ENCODE measurements at regions not wholly inside any gene's neighbourhood (a gene's known extent, or its start where the extent isn't known, plus 50 kb on each side); places are given as distances from the start of the nearest gene placed in this dataset.
A peak's percentile ranks its signal among the peaks of the same experiment; 100 is the strongest.

DNA sequence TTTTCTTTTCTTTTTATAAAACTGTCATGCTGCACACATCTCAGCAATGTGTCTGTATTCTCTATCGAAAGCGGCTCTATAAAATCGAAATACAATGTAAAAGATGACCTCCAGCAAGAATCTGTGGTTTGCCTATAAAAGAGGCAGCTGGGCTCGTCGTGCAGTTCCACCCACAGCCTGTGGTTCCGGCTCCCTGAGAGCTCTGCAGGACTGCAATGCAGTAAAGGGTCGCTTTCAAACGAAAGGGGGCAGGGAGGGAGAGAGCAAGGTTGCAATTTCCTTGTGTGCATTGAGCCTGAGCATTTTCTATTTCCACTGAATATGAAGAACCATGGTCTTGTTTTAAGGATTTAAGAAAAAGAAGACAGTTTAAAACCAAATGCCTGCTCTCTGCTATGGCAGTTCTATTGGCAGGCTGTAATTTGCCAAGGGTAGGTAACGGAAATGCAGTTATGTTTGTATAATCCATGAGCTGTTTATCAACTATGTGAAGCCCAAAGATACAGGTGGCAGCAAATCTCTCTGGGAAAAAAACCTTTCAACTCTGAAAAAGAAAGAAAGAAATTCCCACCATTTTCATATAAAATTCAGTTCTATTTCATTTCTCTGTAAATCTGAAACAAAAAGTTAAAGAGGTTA is 236.5 kb downstream of the HACE1 start:
- no peak overlapping the region for H3K4me3 ChIP-seq (ENCODE audit: low read depth, low read length)
- DNase-seq (ENCODE audit: low read depth) = no peak

DNA sequence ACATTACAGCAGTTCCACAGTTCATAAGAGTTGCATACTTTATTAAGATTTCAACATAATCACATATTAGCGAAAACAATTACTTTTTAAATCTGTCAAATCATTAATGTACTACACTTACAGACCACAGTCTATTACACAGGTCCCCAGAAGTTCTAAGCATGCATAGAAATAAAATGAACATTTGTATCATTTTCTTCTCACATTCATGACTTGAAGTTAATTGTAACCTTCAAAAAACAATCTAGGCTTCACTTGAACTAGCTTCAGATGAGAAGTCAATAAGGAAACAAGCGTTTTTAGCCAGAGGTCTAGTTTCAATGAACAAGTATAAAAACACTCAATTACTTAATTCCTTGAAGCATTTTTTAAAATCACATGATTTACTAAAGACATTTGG is 238.3 kb downstream of the HACE1 start:
- no peak overlapping the region for H3K4me3 ChIP-seq (ENCODE audit: low read depth, low read length)
- no peak for DNase-seq (ENCODE audit: low read depth)

DNA sequence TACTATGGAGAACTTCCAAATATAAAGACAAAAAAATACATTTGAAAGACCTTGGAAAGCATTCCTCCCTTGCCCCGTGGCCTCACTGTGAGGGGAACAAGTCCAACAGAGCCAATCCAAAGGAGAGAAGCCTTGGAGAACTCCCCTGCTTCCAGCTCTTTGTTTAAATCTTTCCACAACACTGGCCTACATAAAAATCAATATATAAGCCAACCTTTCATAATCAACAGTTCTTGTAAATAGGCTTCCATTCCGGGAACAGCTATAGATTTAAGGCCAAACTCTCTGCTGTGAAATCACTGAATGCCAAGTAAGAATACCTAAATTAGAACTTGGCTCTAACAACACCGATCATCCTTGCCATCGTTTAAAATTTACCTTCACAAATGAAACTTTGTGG is 242.1 kb downstream of the HACE1 start:
- no peak overlapping the region for H3K4me3 ChIP-seq (ENCODE audit: low read depth, low read length)
- DNase-seq (ENCODE audit: low read depth) = no peak

DNA sequence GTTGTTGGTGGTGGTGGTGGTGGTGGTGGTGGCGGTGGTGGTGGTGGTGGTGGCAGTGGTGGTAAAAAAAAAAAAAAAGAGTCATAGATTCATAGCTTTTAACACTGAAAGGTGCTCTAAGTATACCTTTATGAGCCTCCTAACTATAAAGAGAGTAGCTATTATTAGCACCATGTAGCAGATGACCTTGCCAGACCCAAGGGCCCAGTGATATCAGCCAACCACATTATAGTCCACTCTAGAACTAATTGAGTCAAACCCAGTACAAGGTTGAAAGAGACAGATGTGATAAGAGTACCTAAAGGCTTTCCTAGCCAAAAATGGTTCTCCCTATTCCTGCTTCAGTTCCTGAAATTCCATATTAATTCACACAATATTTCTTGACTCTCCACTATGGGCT is 245.3 kb downstream of the HACE1 start:
- no peak overlapping the region for H3K4me3 ChIP-seq (ENCODE audit: low read depth, low read length)
- no peak for DNase-seq (ENCODE audit: low read depth)

DNA sequence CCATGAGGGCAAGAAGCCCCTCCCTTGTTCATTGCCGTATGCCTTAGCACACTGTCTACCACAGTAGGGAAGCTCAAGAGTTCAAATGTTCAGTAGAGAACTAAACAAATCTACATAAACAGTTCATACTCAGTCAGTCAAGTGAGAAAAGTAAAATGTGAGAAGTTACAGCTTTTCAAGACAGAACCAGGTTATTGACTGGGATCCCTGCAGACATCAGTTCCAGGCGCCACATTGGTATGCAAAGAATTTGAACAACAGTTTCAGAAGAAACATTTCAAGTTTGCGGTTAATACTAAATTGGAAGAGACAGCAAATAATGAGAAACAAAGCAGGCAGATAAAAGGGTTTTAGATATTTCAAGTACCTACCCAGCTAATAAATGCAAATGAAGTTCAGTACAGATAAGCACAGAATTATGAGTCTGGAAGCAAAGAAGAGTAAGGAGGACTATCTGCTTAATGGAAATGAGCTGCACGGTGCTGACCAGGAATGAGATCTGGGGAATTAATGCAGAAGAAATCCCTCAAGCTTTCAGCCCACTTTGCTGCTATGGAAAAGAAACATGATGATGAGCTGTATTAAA is 246.2 kb downstream of the HACE1 start:
- DNase-seq (ENCODE audit: low read depth) = no peak
- no peak overlapping the region for H3K4me3 ChIP-seq (ENCODE audit: low read depth, low read length)

DNA sequence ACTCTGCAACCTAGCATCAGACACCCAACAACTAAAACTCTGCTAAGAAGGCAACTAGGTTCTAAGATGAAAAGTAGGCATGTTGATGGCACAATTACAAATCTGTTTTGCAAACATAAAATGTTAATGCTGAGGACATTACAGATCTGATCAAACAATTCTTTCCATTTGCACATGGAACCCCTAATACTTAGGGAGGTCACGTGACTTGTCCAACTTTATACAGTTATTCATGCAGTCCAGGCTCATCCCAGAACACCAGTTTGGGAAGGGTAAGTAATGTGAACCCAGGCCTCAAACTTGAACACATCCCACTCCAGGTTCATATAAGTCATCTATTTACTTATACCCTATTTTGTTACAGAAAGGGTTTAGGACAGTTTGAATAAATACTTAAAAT is 247.2 kb downstream of the HACE1 start:
- no peak for DNase-seq (ENCODE audit: low read depth)
- no peak overlapping the region for H3K4me3 ChIP-seq (ENCODE audit: low read depth, low read length)

DNA sequence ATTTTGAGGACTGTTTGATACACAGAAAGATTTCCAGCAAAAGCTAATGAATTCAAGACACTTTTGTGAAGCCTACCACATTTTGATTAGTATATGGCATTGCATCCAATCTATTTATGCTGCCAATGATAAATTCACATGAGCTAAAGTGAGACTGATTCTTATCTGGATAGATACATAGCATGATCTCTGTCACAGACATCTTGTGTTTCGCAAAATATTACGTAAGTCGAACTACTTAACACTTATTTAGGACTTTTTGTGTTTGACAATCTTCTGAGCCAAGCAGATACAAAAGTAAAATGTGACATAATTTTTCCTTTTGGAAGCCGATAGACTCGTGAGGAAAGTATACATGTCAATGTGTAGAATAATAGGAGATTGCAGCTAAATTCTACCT is 251.6 kb downstream of the HACE1 start:
- DNase-seq (ENCODE audit: low read depth) = no peak
- no peak overlapping the region for H3K4me3 ChIP-seq (ENCODE audit: low read depth, low read length)

DNA sequence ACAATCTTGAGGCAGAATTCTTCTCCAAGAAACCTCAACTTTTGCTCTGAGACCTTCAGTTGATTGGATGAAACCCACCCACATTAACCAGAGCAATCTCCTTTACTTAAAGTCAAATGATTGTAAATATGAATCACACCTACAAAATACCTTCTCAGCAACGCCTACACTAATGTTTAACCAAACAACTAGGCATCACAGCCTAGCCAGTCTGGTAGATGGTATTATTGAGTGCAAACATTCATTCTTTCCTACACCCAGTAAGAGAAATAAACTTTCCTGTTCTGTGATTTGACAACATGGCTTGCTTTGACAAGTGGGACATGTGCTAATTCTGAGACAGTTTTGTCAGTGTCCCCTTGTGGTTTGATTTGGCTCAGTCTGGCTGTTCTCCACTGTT is 252.2 kb downstream of the HACE1 start:
- DNase-seq (ENCODE audit: low read depth) = no peak
- no peak overlapping the region for H3K4me3 ChIP-seq (ENCODE audit: low read depth, low read length)

DNA sequence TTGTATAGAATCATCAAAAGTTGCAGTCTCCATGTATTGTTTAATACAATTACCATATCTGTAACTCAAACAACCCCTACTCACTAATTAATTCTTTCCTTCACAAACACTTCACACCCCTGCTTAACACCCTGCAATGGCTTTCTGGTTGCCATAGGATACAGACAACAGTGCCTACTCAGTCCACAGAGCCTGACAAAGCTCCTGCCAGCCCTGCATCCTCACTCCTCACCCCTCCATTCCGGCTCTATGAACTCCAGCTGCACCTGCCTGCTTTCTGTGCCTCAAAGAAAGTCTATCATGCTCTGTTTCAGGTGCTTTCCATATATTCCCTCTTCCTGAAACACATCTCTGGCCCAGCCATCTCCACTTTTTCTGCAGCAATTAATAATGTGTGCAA is 253.4 kb downstream of the HACE1 start:
- DNase-seq (ENCODE audit: low read depth) = no peak

DNA sequence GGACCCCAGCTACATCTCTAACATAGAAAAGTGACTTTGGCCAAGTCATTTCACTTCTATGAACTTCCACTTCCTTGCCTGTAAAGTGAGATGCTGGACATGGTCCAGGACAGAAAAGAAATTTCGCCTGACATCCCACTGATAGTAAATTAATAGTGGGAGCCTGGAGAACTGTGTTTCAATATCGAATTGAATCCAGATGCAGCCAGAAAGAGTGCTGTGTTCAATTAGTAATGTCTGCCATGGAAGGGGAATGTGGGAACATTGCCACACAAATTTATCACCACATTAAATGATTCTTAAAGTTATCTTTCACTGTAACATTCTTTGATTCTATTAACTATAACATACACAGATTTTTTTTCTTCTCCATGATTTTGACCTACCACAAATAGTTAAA is 255.0 kb downstream of the HACE1 start:
- DNase-seq (ENCODE audit: low read depth) = no peak

More for the DNA sequence above, 253.4 kb downstream of the HACE1 start:
- H3K4me3 ChIP-seq (ENCODE audit: low read depth, low read length) = no peak overlapping the region

DNA sequence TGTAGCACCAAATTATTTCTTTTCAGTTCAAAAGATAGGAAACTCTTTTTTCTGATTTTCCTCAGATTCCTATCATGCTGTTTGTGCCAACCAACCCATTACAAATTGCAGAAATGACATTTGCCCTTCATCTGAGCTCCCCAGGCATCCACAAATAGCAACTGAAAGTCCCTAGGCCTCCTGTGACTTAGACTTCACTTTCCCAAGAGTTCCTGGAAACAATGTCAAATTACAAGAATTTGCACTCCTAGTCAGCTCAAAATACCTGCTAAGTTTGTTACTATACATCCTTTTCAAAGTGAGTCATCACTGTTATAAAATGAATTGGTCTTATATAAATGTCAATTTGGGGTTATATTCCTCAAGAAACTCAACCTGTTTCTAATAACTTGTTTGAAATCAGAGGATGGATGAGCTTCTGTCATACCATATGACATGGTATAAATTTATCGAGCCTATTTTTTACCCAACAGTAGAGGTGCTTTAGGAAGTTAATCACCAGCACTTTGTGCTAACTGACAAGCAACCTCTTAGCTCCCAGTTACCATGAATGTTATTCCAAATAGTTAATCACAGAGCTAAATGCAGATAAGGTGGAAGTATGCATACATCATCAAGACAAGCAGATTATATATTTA is 256.5 kb downstream of the HACE1 start:
- H3K4me3 ChIP-seq (ENCODE audit: low read depth, low read length) = no peak overlapping the region
- no peak for DNase-seq (ENCODE audit: low read depth)

More for the DNA sequence above, 255.0 kb downstream of the HACE1 start:
- H3K4me3 ChIP-seq (ENCODE audit: low read depth, low read length) = no peak overlapping the region

DNA sequence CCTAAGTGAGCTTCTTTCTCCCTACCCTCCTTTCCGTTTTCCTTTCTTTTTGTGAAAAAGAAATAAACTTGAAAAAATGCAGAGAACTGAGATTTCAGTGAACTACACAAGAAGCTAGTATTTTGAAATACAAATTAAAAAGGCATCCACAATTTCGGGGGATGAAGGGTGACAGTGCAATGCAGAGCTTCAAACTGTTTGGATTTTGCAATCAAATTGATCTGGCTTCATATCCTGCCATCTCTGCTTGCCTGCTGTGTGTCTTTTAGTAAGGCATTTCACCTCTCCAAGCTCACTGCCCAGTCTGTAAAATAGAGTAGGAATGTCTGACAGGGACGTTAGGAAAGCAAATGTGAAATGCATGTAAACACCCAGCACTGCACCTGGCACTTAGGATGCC is 258.0 kb downstream of the HACE1 start:
- H3K4me3 ChIP-seq (ENCODE audit: low read depth, low read length) = no peak overlapping the region
- DNase-seq (ENCODE audit: low read depth) = no peak

DNA sequence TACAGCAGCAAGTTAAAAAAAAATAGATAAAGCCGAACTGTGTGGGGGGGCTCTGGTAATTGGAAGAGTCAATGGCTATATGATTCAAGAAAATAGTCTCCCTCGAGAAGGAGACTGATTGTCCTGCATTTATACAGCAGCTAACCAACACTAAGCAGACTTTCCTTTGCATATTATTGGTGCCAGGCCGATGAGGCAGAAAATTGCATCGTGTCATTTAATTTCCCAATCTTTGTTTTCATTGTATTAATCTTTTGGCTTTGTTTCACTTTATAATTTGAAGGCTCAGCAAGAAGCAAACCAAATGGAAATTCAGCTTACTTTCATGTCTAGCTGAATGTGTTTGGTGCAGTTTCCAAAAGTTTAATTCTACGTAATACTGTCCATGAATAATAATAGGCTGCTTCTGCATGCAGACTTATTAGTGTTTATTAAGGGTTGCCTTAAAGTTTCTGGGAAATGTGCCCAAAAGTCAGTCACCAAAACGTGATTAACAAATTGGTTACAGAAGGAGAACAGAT is 258.5 kb downstream of the HACE1 start:
- no peak overlapping the region for H3K4me3 ChIP-seq (ENCODE audit: low read depth, low read length)
- no peak for DNase-seq (ENCODE audit: low read depth)

DNA sequence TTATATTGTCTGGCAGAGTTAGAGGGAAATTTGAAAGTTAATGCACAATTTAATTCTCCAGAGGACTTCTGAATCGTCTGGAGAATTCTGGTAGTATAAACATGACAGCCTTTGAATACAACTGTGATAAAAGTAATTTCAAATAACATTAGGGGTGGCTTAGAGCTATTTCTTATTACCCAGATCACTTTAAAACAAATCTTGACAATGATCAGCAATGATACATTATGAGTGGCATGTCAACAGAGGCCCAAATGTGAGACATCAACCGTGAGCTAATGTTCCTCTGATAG is 259.1 kb downstream of the HACE1 start:
- no peak overlapping the region for H3K4me3 ChIP-seq (ENCODE audit: low read depth, low read length)
- DNase-seq (ENCODE audit: low read depth) = no peak

DNA sequence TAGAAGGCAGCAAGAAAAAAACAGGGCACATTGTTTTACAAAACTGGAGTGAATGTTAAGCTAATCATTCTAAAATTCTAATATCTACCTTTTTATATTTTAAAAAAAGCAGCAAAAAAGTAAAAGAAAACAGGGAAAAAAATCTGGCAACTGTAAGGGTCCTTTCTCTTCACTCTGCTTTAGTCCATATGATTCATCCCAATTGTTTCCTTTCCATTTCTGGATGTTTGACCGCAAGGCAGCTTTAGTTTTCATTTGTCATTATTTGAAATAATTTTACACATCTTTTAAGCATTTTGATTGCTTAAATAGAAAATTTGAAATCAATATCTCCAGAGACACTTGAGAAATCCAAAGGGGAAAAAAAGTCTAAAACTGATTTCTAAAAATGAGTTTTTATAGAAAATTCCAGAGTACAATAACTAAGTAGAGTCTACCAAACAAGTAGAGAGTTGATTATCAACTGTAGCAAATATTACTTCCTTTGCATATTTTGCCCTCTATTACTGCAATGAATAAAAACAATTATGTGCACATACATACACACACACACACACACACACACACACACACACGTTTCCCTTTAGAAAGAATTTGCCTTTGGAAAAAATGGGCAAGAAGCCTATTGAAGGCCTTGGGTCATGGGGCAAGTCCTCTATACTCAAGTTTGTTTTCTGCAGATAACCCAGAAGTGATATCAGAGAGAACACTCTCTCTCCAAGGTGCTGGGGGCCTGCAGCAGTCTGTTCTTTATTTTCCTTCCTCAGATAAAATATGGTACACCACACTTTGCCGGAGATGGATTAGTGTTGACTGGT is 259.7 kb downstream of the HACE1 start:
- H3K4me3 ChIP-seq (ENCODE audit: low read depth, low read length) = no peak overlapping the region
- no peak for DNase-seq (ENCODE audit: low read depth)

DNA sequence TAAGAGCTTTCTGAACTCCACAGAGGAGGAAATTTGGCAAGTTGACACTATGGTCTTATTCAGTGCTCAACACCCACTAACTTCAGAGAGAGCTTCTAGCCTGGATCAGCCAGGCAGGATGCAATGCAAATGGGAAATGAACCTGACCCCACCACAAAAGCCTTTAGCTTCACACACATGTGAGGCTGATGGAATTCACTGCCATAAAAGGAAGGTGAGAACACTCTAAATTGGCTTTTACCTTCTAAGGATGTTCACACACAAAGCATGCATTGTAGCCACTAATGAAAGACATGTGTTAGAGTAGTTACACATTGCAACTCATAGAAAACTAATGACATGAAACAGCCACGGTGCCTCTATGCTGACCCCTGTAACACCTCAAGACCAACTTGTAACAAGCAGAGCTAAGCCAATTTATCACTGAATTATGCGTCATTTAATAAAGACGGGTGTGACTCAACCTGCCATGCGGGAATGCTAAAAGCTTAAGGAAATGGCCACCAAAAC is 262.1 kb downstream of the HACE1 start:
- DNase-seq (ENCODE audit: low read depth) = peak; percentile 43
- H3K4me3 ChIP-seq (ENCODE audit: low read depth, low read length) = no peak overlapping the region

DNA sequence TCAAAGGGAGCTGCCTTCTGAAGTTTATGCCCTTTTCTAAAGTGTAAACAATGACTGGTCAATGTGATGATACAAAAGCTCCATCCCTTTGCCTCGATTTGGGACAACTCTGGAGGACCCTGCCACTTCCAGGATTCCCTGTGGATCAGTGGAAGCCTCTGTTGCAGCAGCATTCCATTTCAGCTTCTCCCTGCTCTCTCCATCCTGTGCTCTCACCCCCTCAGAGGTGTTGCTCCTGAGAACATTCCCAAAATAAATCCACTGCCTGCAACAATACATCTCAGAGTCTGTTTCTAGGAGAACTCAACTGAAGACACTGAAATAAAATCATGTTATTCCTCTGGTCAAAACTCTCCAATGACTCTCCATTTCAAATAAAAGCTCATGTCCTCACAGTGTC is 263.6 kb downstream of the HACE1 start:
- no peak for DNase-seq (ENCODE audit: low read depth)

DNA sequence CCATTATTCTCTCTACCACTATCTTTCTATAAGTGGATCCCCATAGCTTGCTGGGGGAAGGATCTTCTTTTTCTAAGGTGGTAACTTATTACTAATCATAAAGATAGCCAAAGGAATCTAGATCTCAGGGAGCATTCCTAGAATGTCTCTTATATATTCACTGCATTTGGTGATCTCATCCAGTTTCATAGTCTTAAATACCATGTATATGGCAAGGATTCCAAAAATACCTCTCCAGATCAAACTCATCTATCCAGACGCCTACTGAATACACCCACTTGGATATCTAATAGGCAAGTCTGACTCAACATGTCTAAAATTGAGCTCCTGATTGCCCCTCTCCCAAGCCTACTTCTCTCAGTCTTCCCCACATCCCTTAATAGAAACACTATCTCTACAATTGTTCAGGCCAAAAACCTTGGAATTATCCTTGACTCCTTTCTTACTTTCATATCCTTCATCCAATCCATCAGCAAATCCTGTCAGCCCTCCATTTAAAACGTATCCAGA is 264.4 kb downstream of the HACE1 start:
- DNase-seq (ENCODE audit: low read depth) = no peak

More for the DNA sequence above, 263.6 kb downstream of the HACE1 start:
- no peak overlapping the region for H3K4me3 ChIP-seq (ENCODE audit: low read depth, low read length)

DNA sequence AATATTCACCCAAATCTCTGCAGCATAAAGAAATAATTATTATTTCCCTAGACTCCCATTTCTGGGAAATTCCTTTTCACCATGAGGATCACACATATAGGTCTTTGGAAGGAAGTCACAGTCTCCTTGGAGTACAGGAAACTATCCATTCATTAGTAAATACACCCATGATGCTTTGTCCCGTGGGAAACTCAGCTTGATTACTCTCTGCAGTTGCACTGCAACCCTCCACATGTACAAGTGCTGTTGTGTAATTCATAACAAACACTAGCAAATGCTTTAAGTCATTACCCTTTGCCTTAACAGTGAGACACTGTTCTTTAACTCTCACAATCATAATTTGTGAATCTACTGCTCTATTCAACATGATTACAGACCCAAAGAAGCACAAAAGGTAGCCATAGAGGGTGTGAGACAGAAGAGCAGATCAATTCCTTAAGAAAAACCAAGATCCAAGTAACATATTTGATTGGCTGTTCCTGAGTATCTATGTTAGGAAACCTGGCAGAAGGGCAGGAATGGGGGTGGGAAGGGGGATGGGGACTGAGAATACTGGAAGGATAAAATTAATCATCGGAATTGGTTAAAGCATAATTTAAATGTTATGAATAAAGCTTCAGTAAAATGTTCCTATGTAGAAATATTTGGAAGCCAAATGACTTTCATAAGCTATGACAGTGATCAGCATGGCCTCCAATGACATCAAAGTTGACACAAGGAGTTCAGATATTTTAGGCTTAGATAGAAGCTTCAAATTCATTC is 268.0 kb downstream of the HACE1 start:
- peak; percentile 33 for DNase-seq (ENCODE audit: low read depth)
- no peak overlapping the region for H3K4me3 ChIP-seq (ENCODE audit: low read depth, low read length)

More for the DNA sequence above, 264.4 kb downstream of the HACE1 start:
- no peak overlapping the region for H3K4me3 ChIP-seq (ENCODE audit: low read depth, low read length)

Data from skeletal muscle cell (primary cell).